Body of pancreas (tissue), 4 donors: ENCODE measurements at regions not wholly inside any gene's neighbourhood (a gene's known extent, or its start where the extent isn't known, plus 50 kb on each side); places are given as distances from the start of the nearest gene placed in this dataset.

Experiments used
- ATAC-seq: fragments of 150-250 bp; one replicate; pipeline ENCODE4 v1.9.1; 2016
- DNase-seq, 4 donors: peaks; one replicate each; pipeline ENCODE4 v3.0.0-alpha.2; 2019
- H3K27ac ChIP-seq, 4 donors: fragments of 200-600 bp; sonication (generic); 1 replicate in 3 of 4; 2 replicates in 1 of 4; pipeline versions ENCODE4 v1.5.1 to v1.6.1; 2016 to 2019; ENCODE audit warnings: mild to moderate bottlenecking in 1 of 4, mixed read lengths in 1 of 4, moderate library complexity in 1 of 4
- H3K27me3 ChIP-seq, 2 donors: fragments of 200-600 bp; sonication (generic); one replicate each; pipeline ENCODE4 v1.6.0; 2016; ENCODE audit warnings: mild to moderate bottlenecking in 1 of 2
- H3K36me3 ChIP-seq, 2 donors: fragments of 200-600 bp; sonication (generic); replicated peaks in 1 of 2; 2 replicates each; pipeline ENCODE4 v1.5.1; 2016; ENCODE audit warnings: low read depth in 2 of 2; ENCODE audit not compliant: insufficient read depth in 1 of 2
- H3K4me1 ChIP-seq: fragments of 200-600 bp; sonication (generic); one replicate; pipeline ENCODE4 v1.6.0; 2016
- H3K4me3 ChIP-seq, 2 donors: fragments of 200-600 bp; sonication (generic); 1 replicate in 1 of 2; 2 replicates in 1 of 2; pipeline ENCODE4 v1.5.1; 2016 to 2019
- H3K9me3 ChIP-seq, 3 donors: fragments of 200-600 bp; sonication (generic); 1 replicate in 2 of 3; 2 replicates in 1 of 3; pipeline ENCODE4 v1.5.1; 2016
- POLR2A ChIP-seq, 3 donors: fragments of 450-650 bp; IDR thresholded peaks; one replicate each; pipeline ENCODE4 v1.6.1; 2016; ENCODE audit warnings: antibody characterized with exemption in 3 of 3, mild to moderate bottlenecking in 2 of 3
- WGBS, 2 donors: methylation state at CpG; one replicate each; pipeline ENCODE4 v1.1.5; 2017; 5-methylcytosine and 5-hydroxymethylcytosine counted together
- intact Hi-C: fragments of 100-400 bp; cut with DNase I; formaldehyde crosslinking; loops from one replicate; pipeline ENCODE4 v1.15.1; 2023
- TF ChIP-seq, protein P1 (sequence below), 7 experiments: fragments of 450-650 bp in 4 of 7; fragments of 200-600 bp in 3 of 7; sonication (generic) in 3 of 7; IDR thresholded peaks; one replicate each; pipeline ENCODE4 v1.5.1; 2016 to 2019; ENCODE audit warnings: antibody characterized with exemption in 7 of 7

DNA sequence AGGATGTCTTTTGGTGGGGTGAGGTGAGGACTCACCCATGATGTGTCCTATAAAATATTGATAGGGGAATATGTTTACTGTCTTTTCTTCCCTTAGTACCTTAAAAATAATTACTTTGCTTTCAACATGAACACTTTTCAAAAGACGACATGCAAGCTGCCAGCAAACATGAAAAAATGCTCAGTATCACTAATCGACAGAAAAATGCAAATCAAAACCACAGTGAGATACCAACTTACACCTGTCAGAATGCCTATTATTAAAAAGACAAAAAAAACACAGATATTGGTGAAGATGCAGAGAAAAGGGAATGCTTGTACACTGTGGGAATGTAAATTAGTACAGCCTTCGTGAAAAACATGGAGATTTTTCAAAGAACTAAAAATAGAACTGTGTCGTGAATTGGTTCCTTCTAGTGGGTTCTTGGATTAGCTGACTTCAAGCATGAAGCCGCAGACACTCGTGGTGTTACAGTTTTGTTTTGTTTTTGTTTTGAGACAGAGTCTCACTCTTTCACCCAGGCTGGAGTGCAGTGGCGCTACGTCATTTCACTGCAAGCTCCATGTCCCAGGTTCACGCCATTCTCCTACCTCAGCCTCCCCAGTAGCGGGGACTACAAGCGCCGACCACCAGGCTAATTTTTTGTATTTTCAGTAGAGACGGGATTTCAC lies 160.9 kb downstream of the FGF9 start:
- no peaks in the 10 kb centered on the region for H3K36me3 ChIP-seq
- 81% methylated on average over 13 of the region's 13 CpGs for WGBS, 2 donors

DNA sequence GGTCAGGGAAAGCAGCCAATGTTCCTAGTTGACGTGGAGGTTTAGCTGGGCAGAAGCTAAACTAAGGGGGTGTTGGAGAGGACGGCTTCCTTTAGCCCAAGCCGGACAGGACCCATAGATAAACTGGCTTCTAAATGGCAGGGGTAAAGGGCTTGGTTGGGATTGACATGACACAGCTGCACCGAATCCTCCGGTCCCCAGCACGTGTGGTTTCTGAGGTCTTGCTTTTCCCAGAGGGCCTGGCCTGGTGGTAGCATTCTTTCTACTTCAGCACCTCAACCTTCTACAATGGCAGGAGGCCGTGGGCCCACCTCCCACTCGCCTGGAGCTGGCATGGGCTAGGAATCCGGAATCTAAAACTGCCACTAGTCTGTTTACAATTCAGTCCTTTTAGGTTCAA lies 163.0 kb downstream of the FGF9 start:
- no peaks in the 10 kb centered on the region for H3K4me1 ChIP-seq
- H3K27ac ChIP-seq, result no peak overlapping the region
- no peak for DNase-seq

More for the DNA sequence above, 160.9 kb downstream of the FGF9 start:
- intact Hi-C loops, result no loop called here
- H3K27me3 ChIP-seq, result no peaks in the 10 kb centered on the region
- DNase-seq, result no peak
- H3K4me3 ChIP-seq, result no peak overlapping the region
- no peak for TF ChIP-seq POLR2A (IDR thresholded peaks at IDR 0.05)
- TF ChIP-seq, protein P1, sequence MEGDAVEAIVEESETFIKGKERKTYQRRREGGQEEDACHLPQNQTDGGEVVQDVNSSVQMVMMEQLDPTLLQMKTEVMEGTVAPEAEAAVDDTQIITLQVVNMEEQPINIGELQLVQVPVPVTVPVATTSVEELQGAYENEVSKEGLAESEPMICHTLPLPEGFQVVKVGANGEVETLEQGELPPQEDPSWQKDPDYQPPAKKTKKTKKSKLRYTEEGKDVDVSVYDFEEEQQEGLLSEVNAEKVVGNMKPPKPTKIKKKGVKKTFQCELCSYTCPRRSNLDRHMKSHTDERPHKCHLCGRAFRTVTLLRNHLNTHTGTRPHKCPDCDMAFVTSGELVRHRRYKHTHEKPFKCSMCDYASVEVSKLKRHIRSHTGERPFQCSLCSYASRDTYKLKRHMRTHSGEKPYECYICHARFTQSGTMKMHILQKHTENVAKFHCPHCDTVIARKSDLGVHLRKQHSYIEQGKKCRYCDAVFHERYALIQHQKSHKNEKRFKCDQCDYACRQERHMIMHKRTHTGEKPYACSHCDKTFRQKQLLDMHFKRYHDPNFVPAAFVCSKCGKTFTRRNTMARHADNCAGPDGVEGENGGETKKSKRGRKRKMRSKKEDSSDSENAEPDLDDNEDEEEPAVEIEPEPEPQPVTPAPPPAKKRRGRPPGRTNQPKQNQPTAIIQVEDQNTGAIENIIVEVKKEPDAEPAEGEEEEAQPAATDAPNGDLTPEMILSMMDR (IDR thresholded peaks at IDR 0.05), result no peak
- H3K27ac ChIP-seq, result no peak overlapping the region
- ATAC-seq, result no peak
- no peaks in the 10 kb centered on the region for H3K9me3 ChIP-seq
- no peaks in the 10 kb centered on the region for H3K4me1 ChIP-seq

DNA sequence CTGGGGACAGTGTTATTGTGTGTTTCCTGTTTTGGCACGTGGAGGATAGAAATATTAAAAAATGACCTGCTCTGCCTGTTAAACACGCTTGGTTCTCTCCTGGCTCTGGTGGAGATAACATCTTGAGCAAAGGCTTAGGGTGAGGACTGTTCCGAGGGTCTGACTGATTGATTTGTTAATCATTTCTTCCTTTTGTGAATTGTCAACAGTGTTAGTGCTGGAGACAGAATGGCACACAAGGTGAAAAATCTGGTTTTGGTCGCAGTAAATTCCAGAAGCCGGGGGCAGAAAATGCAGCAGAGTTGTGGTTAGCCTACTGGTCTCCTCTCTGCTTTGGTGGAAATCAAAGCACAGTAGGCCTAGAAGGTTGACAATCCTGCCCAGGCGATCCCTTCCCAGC lies 163.6 kb downstream of the FGF9 start:
- WGBS, 2 donors, result 24 to 36% methylated on average over 6 of the region's 6 CpGs

More for the DNA sequence above, 163.0 kb downstream of the FGF9 start:
- 57 to 60% methylated on average over 7 to 9 of the region's 9 CpGs for WGBS, 2 donors
- H3K9me3 ChIP-seq, result no peaks in the 10 kb centered on the region
- no peak for ATAC-seq
- no peak for TF ChIP-seq POLR2A (IDR thresholded peaks at IDR 0.05)
- TF ChIP-seq, protein P1 (IDR thresholded peaks at IDR 0.05), result no peak
- no peaks in the 10 kb centered on the region for H3K36me3 ChIP-seq
- intact Hi-C loops, result no loop called here
- no peaks in the 10 kb centered on the region for H3K27me3 ChIP-seq
- H3K4me3 ChIP-seq, result no peak overlapping the region

DNA sequence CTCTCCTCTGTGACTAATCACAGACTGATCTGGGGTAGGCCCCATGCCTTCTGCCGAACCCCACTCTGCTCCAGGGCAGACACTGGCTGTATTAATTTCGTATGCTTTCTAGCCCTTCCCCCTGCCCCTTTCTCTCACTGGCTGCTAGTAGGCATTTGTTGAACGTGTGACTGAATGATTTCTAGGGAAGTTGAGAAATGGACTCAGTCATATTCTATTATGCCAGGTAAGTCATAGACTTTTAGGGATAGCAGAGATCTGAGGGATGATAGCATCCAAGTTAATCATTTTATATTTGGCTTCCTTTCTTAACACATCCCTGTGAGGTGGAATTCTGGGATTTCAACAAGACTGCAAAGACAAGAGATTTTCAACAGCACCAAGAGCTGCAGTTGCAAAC lies 166.4 kb downstream of the FGF9 start:
- H3K36me3 ChIP-seq, result no peaks in the 10 kb centered on the region

More for the DNA sequence above, 163.6 kb downstream of the FGF9 start:
- H3K27ac ChIP-seq, result no peak overlapping the region
- H3K4me3 ChIP-seq, result no peak overlapping the region
- H3K27me3 ChIP-seq, result no peaks in the 10 kb centered on the region
- H3K9me3 ChIP-seq, result no peaks in the 10 kb centered on the region
- no peaks in the 10 kb centered on the region for H3K36me3 ChIP-seq
- H3K4me1 ChIP-seq, result no peaks in the 10 kb centered on the region
- intact Hi-C loops, result no loop called here
- ATAC-seq, result no peak
- TF ChIP-seq, protein P1 (IDR thresholded peaks at IDR 0.05), result no peak
- TF ChIP-seq POLR2A (IDR thresholded peaks at IDR 0.05), result no peak
- no peak for DNase-seq

More for the DNA sequence above, 166.4 kb downstream of the FGF9 start:
- Histone ChIP-seq H3K27ac (no peak overlapping the region), H3K4me1 (no peaks in the 10 kb centered on the region), H3K9me3 (no peaks in the 10 kb centered on the region), H3K4me3 (no peak overlapping the region), H3K27me3 (no peaks in the 10 kb centered on the region)
- no peak for TF ChIP-seq POLR2A (IDR thresholded peaks at IDR 0.05)
- TF ChIP-seq, protein P1 (IDR thresholded peaks at IDR 0.05), result no peak
- WGBS, 2 donors, result 64 to 72% methylated on average over 3 of the region's 3 CpGs
- ATAC-seq (no peak), DNase-seq (no peak)
- intact Hi-C loops, result no loop called here
